ENCODE measurements at regions not wholly inside any gene's neighbourhood (a gene's known extent, or its start where the extent isn't known, plus 50 kb on each side); places are given as distances from the start of the nearest gene placed in this dataset.

- TF ChIP-seq, protein P1, sequence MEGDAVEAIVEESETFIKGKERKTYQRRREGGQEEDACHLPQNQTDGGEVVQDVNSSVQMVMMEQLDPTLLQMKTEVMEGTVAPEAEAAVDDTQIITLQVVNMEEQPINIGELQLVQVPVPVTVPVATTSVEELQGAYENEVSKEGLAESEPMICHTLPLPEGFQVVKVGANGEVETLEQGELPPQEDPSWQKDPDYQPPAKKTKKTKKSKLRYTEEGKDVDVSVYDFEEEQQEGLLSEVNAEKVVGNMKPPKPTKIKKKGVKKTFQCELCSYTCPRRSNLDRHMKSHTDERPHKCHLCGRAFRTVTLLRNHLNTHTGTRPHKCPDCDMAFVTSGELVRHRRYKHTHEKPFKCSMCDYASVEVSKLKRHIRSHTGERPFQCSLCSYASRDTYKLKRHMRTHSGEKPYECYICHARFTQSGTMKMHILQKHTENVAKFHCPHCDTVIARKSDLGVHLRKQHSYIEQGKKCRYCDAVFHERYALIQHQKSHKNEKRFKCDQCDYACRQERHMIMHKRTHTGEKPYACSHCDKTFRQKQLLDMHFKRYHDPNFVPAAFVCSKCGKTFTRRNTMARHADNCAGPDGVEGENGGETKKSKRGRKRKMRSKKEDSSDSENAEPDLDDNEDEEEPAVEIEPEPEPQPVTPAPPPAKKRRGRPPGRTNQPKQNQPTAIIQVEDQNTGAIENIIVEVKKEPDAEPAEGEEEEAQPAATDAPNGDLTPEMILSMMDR (IDR thresholded peaks at IDR 0.05; ENCODE audit: insufficient read depth, low read length) = no peak
- TF ChIP-seq GABPA (IDR thresholded peaks at IDR 0.05; ENCODE audit: low read depth) = no peak
Measured at GRCh38 chr13:48827709-48828108, 148.0 kb upstream of the FNDC3A start.

All from HL-60 (cell line).